ENCODE measurements at regions not wholly inside any gene's neighbourhood (a gene's known extent, or its start where the extent isn't known, plus 50 kb on each side); places are given as distances from the start of the nearest gene placed in this dataset.
A peak's percentile ranks its signal among the peaks of the same experiment; 100 is the strongest.

DNA sequence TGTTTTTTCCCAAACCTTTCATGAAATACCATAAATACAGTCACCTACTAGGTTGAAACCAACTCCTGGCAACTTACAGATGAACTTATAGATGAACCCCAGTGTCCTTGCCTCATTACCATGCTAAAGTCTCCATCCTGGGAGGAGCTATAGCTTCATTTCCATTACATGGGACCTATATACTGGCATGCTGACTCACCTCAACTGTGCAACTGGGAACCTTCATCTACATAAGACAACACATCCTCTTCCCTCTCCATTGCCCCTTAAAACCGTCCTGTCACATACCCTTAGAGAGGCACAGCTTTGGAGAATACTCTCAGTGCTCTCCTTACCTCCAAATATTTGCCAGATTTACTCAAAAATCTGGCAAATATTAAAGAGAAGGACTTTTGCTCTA, 638.3 kb downstream of the HTR1A start:
- CTCF ChIA-PET (ENCODE audit: partially characterized antibody) = no interaction called here
- H3K4ac ChIP-seq (replicated peaks; ENCODE audit: insufficient read length, low read depth, low read length) = no peak overlapping the region

More for the DNA sequence above, 638.3 kb downstream of the HTR1A start:
- H3K14ac ChIP-seq (ENCODE audit: insufficient read length) = no peak overlapping the region
- H4K91ac ChIP-seq (replicated peaks; ENCODE audit: insufficient read length, low read length) = no peak overlapping the region
- no peaks in the 10 kb centered on the region for H3K79me2 ChIP-seq (ENCODE audit: control insufficient read depth in 1 of 2, insufficient read depth in 2 of 2, low read length in 2 of 2)
- no peaks in the 10 kb centered on the region for H4K20me1 ChIP-seq (replicated peaks in 1 of 2; ENCODE audit: control insufficient read depth in 1 of 2, insufficient read depth in 2 of 2, low read length in 2 of 2)
- H4K8ac ChIP-seq (ENCODE audit: extremely low read depth, insufficient read depth, low read length) = no peak overlapping the region
- H4K5ac ChIP-seq (ENCODE audit: insufficient read length, low read depth, low read length) = no peak overlapping the region
- no peaks in the 10 kb centered on the region for H3K27me3 ChIP-seq (replicated peaks in 1 of 4; ENCODE audit: control insufficient read depth in 3 of 4, extremely low read depth in 1 of 4, insufficient read depth in 3 of 4, low read length in 3 of 4)
- WGBS, 2 experiments (ENCODE audit: extremely low coverage in 1 of 2, insufficient coverage in 1 of 2, insufficient read length in 1 of 2, insufficient replicate concordance in 2 of 2, low coverage in 1 of 2, low lambda C conversion rate in 2 of 2, missing lambda C conversion rate in 1 of 2) = 24% methylated on average over 1 of the region's 1 CpG; no CpG with 5 or more reads in 1 of the 2 experiments
- no peak for TF ChIP-seq NANOG (IDR thresholded peaks at IDR 0.05; ENCODE audit: insufficient read depth, low read depth, low read length, poor library complexity, severe bottlenecking)
- no peak for TF ChIP-seq SIN3A (conservative IDR thresholded peaks at IDR 0.05 in 1 of 2, IDR thresholded peaks at IDR 0.05 in 1 of 2; ENCODE audit: low read depth in 1 of 2, low read length in 2 of 2)
- TF ChIP-seq BACH1 (IDR thresholded peaks at IDR 0.05; ENCODE audit: low read length) = peak; percentile 40; the same call in 1 of the 2 replicates
- H3K9me3 ChIP-seq (ENCODE audit: insufficient read depth in 2 of 2, low read depth in 1 of 2, low read length in 1 of 2) = no peaks in the 10 kb centered on the region
- no peak overlapping the region for H3K27ac ChIP-seq (ENCODE audit: low read depth, low read length)
- H3K9ac ChIP-seq (replicated peaks in 1 of 4; ENCODE audit: extremely low read depth in 1 of 4, low read depth in 3 of 4, low read length in 3 of 4) = no peak overlapping the region
- H3K36me3 ChIP-seq (ENCODE audit: control insufficient read depth in 2 of 4, insufficient read depth in 4 of 4, low read length in 3 of 4) = no peaks in the 10 kb centered on the region
- POLR2A ChIA-PET (ENCODE audit: partially characterized antibody) = no interaction called here
- H2BK120ac ChIP-seq (replicated peaks; ENCODE audit: low read depth, low read length) = no peak overlapping the region
- no peak overlapping the region for H2AK5ac ChIP-seq (ENCODE audit: low read depth, low read length)
- H3K18ac ChIP-seq (ENCODE audit: extremely low read depth, low read length) = no peak overlapping the region
- peak overlapping the region; percentile 17; the same call in 1 of the 2 replicates for H2AFZ ChIP-seq (ENCODE audit: low read length)
- H2BK15ac ChIP-seq (ENCODE audit: low read length) = no peak overlapping the region
- H2BK5ac ChIP-seq (ENCODE audit: low read depth, low read length) = no peak overlapping the region
- no peaks in the 10 kb centered on the region for H3K23me2 ChIP-seq (ENCODE audit: low read depth, low read length)
- peaks cover 0 to 6% (median 1%) of the 10 kb centered on the region in 4 experiments; a peak in 2 of 7 replicates for H3K4me1 ChIP-seq (replicated peaks in 1 of 4; ENCODE audit: control insufficient read depth in 3 of 4, insufficient read depth in 4 of 4, low read length in 3 of 4)
- H3K56ac ChIP-seq (replicated peaks; ENCODE audit: insufficient read length, low read depth, low read length) = no peak overlapping the region
- no peaks in the 10 kb centered on the region for H3K79me1 ChIP-seq (ENCODE audit: low read depth, low read length)
- no peak overlapping the region for H2BK12ac ChIP-seq (ENCODE audit: low read depth, low read length)
- FAIRE-seq (no peak), DNase-seq (ENCODE audit: low read depth in 1 of 2, low spot score in 2 of 2) (no peak)
- H3K23ac ChIP-seq (ENCODE audit: insufficient read length) = no peak overlapping the region
- H2BK20ac ChIP-seq (ENCODE audit: low read length) = no peak overlapping the region
- no peak overlapping the region for H3K4me3 ChIP-seq (ENCODE audit: extremely low read depth in 1 of 4, insufficient read depth in 2 of 4, low read depth in 3 of 4, low read length in 4 of 4)
- peak overlapping the region; percentile 14 to 18; a peak in 2 of 4 replicates for H3K4me2 ChIP-seq (ENCODE audit: insufficient read depth in 1 of 2, low read depth in 2 of 2, low read length in 2 of 2)

Measured in H1 (cell line).